GM12872 (cell line): ENCODE measurements at regions not wholly inside any gene's neighbourhood (a gene's known extent, or its start where the extent isn't known, plus 50 kb on each side); places are given as distances from the start of the nearest gene placed in this dataset.

ENCODE experiments used
- TF ChIP-seq, protein P1 (sequence below): IDR thresholded peaks from 3 replicates; pipeline ENCODE4 v1.5.1; 2011; ENCODE audit warnings: low read depth, mild to moderate bottlenecking, low read length, moderate library complexity; ENCODE audit not compliant: insufficient read depth

DNA sequence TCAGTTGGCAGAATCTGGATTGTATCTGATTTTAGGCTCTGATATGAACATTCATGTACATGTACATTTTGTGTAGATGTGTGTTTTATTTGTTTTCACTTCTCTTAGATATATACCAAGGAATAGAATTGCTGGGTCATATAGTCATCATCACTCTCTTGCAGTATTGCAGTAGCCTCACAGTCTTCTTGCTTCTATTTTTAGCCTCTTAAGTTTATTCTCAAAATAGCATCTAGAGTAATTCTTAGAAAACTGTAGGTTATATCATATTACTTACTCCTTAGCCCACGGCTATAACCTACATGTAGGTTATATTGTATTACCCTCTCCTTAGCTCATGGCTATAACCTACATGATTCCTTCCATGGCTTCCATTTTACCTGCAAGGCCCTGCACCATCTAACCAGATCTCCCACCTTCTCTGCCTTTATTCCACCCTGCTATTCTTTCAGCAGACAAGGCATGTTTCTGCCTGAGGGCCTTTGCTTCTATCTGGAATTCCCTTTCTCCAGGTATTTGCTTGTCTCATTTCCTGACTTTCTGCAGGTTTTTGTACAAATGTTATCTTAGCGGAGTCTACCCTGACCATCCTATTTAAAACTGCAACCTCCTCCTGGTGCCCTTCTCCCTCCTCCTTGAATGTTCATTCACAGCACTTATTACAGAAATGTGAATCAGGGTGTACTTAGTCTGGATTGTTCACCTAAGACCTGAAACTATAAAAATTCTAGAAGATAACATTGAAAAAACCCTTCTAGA, 109.0 kb upstream of the ETV3 start:
- TF ChIP-seq, protein P1, sequence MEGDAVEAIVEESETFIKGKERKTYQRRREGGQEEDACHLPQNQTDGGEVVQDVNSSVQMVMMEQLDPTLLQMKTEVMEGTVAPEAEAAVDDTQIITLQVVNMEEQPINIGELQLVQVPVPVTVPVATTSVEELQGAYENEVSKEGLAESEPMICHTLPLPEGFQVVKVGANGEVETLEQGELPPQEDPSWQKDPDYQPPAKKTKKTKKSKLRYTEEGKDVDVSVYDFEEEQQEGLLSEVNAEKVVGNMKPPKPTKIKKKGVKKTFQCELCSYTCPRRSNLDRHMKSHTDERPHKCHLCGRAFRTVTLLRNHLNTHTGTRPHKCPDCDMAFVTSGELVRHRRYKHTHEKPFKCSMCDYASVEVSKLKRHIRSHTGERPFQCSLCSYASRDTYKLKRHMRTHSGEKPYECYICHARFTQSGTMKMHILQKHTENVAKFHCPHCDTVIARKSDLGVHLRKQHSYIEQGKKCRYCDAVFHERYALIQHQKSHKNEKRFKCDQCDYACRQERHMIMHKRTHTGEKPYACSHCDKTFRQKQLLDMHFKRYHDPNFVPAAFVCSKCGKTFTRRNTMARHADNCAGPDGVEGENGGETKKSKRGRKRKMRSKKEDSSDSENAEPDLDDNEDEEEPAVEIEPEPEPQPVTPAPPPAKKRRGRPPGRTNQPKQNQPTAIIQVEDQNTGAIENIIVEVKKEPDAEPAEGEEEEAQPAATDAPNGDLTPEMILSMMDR, result no peak

DNA sequence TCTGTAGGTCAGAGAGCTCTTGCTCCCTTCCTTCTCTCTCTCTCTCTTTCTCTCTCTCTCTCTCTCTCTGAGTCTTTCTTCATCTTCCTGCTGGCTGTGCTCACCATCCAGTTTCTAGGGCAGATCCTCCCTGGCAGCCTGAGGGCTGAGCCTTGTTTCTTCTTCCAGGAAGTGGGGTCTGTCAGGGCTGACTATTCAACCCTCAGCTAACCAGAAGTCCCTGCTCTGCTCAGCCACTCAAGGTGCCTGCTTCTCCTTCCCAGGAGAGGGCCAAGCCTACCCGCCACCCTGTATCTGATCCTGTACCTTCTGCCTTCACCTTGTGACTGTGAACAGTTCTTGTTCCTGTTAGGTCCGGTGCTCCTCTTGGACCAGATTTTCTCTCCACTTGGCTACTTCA, 107.6 kb upstream of the ETV3 start:
- TF ChIP-seq, protein P1, result no peak

DNA sequence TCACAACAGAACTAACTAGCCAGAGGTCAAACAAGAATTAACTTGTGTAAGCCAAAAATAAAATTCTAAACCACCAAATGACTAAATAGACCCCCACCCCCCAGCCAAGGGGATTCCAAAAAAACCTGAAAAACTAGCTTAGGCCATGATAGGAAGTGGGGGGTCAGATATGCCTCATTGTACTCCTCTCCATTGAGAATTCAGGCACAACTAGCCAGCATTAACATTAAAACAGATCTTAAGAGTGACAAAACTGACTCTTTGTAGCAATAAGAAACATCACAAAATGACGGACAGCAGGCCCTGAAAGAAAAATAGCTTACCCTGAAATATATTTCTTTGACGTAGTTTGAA, 103.0 kb upstream of the ETV3 start:
- TF ChIP-seq, protein P1, result no peak

DNA sequence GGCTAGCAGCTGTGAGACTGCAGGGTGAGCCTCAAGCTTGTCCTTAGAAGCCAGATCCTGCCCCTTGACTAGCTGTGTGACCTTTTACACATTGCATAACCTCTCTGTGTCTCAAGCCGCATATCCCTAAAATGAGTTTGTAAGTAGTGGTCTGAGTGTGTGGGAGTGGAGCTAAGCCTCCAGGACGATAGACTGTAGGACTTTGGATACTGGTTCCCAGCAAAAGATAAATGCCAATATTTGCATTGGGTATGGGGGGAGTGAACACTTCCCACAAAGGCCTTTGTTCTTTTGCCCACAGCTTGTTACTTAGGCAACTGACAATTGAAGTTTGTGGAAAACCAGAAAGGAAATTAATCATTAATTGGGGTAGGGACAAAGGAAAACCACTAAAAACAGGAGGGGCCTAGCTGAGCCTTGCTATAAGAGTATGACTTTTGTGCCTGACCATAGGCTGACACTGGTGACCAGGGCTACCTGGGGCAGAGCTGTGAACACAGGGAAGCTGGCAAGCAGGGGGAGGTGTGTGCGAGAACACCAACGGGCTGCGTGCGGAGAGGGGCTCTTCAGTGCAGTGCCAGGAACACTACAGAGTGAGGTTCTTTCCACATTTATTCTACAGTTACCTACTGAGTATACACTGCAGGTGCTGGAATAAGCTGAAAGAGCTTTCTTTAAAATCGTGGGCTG, 102.4 kb upstream of the ETV3 start:
- TF ChIP-seq, protein P1, result no peak

DNA sequence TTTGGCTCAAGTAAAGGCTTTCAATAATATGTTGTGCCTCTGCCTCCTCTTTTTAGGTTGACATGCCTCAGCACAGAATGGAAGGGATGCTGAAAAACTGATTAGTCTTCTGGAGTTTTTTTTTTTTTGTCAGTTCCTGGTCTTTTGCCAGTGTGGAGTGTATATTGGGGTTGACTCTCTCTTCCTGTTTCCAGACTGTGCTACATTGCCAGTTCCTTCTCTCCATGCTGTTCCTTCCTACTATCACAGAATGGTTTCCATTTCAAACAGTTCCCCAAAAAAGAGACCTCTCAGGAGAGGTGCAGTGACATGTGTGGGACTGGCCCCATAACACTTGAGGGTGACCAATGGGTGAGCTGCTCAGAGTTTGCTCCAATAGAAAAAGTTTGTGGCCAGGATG, 101.7 kb upstream of the ETV3 start:
- TF ChIP-seq, protein P1, result no peak

DNA sequence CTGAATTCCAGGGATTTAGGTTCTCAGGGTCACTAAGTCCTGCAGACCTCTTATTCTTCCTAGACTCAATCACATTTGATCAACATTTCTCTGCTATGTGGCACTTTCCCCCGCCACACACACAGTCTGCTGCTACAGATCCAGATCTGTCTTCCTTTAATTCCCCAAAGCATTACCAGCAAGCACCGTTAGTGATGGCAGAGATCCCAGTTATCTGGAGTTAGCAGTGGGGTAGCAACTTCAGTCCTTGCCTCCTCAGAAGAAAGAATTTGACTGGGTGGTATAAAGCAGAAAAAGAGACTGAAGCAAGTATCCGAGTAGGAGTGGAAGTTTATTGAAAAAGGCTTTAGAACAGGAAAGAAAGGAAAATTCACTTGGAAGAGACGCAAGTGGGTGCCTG, 100.4 kb upstream of the ETV3 start:
- TF ChIP-seq, protein P1, result no peak

DNA sequence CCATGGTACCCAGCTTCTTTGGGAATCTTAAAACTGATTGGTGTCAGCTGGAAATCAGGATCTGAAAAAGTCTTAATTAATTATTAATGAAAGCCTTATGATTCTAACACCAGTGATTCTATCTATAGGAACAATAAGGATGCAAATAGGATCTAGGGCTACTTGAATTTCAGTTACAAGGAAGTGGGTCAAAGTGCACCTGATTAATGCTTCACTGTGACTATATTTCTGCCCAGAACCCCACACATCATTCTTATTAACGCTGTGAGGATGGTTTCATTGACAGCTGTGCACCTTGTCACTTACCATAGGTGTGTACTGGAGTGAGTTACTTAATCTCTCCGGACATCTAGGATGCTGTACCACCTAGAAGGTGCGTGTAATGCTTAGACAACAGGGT, 99.8 kb upstream of the ETV3 start:
- TF ChIP-seq, protein P1, result no peak
